Testis (tissue), 2 donors: ENCODE measurements at regions not wholly inside any gene's neighbourhood (a gene's known extent, or its start where the extent isn't known, plus 50 kb on each side); places are given as distances from the start of the nearest gene placed in this dataset.

Experiments used
- DNase-seq: peaks from one replicate; pipeline ENCODE4 v3.0.0-alpha.2; 2019
- H3K27ac ChIP-seq, 2 donors: fragments of 200-600 bp; sonication (generic); one replicate each; pipeline ENCODE4 v1.5.1; 2019
- H3K27me3 ChIP-seq: fragments of 200-600 bp; sonication (generic); one replicate; pipeline ENCODE4 v1.5.1; 2019
- H3K36me3 ChIP-seq: fragments of 200-600 bp; sonication (generic); one replicate; pipeline ENCODE4 v1.5.1; 2017; ENCODE audit warnings: low read depth; ENCODE audit errors: missing control alignments
- H3K4me1 ChIP-seq: fragments of 200-600 bp; sonication (generic); one replicate; pipeline ENCODE4 v1.5.1; 2019
- H3K4me3 ChIP-seq, 2 donors: fragments of 200-600 bp; sonication (generic); one replicate each; pipeline ENCODE4 v1.5.1; 2017 to 2019
- H3K9me3 ChIP-seq: fragments of 200-600 bp; sonication (generic); one replicate; pipeline ENCODE4 v1.5.1; 2017
- POLR2A ChIP-seq: fragments of 450-650 bp; IDR thresholded peaks from one replicate; pipeline ENCODE4 v1.6.1; 2017; ENCODE audit warnings: antibody characterized with exemption, mild to moderate bottlenecking, moderate library complexity
- WGBS, 2 donors: methylation state at CpG; one replicate each; pipeline ENCODE4 v1.1.5; 2018; 5-methylcytosine and 5-hydroxymethylcytosine counted together
- intact Hi-C: fragments of 100-400 bp; cut with DNase I; formaldehyde crosslinking; loops from one replicate; pipeline ENCODE4 v1.15.1; 2023; ENCODE audit warnings: low total_unique reads
- TF ChIP-seq, protein P1 (sequence below), 3 experiments: fragments of 450-650 bp in 2 of 3; fragments of 200-600 bp in 1 of 3; sonication (generic) in 1 of 3; IDR thresholded peaks; one replicate each; pipeline ENCODE4 v1.5.1; 2016 to 2019; ENCODE audit warnings: antibody characterized with exemption in 3 of 3, mild to moderate bottlenecking in 2 of 3, moderate library complexity in 1 of 3

DNA sequence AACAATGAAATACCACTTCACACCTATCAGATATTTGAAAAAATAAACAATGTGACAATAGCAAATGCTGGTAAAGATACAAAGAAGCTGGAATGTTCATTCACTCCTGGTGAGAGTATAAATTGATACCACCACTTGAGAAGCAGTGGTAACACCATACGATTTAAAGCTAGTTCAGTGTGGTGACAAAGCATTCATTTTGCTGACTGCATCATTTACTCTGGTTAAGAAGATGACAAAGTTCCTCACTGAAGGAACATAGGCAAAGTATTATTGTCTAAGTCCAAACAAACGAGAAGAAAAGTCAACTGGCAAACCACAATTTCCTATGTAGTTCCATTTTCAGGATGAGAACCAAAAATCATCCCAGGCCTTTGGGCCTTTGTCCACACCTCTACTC lies 102.5 kb downstream of the GEMIN8 start:
- Histone ChIP-seq H3K27ac (no peak overlapping the region), H3K36me3 (no peaks in the 10 kb centered on the region), H3K4me1 (no peaks in the 10 kb centered on the region), H3K9me3 (no peaks in the 10 kb centered on the region), H3K27me3 (no peaks in the 10 kb centered on the region), H3K4me3 (no peak overlapping the region)
- TF ChIP-seq, protein P1, sequence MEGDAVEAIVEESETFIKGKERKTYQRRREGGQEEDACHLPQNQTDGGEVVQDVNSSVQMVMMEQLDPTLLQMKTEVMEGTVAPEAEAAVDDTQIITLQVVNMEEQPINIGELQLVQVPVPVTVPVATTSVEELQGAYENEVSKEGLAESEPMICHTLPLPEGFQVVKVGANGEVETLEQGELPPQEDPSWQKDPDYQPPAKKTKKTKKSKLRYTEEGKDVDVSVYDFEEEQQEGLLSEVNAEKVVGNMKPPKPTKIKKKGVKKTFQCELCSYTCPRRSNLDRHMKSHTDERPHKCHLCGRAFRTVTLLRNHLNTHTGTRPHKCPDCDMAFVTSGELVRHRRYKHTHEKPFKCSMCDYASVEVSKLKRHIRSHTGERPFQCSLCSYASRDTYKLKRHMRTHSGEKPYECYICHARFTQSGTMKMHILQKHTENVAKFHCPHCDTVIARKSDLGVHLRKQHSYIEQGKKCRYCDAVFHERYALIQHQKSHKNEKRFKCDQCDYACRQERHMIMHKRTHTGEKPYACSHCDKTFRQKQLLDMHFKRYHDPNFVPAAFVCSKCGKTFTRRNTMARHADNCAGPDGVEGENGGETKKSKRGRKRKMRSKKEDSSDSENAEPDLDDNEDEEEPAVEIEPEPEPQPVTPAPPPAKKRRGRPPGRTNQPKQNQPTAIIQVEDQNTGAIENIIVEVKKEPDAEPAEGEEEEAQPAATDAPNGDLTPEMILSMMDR (IDR thresholded peaks at IDR 0.05): no peak
- TF ChIP-seq POLR2A: no peak
- no peak for DNase-seq
- WGBS, 2 donors: 77 to 81% methylated on average over 2 of the region's 2 CpGs
- intact Hi-C loops: no loop called here

DNA sequence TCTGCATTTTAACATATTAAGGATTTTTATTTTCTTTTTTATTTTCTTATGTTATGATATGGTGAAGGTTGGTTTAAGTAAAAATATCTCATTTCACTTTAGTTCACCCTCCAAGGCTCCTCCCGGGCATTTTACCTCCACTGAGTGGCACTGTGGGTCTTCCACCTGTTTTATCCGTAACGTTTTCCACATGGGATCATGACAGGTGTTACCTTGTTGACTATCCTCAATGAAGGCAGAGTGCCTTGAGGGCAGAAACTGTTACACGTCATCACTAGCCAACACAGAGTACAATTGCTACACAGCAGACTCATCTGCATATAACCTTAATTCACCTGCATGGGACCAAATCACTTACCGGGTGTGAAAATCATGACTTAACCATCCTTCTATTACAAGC lies 105.8 kb downstream of the GEMIN8 start:
- intact Hi-C loops: no loop called here
- Histone ChIP-seq H3K27me3 (no peaks in the 10 kb centered on the region), H3K9me3 (no peaks in the 10 kb centered on the region), H3K4me1 (no peaks in the 10 kb centered on the region), H3K36me3 (no peaks in the 10 kb centered on the region), H3K4me3 (no peak overlapping the region), H3K27ac (no peak overlapping the region)
- TF ChIP-seq, protein P1 (IDR thresholded peaks at IDR 0.05): no peak
- 82 to 86% methylated on average over 5 of the region's 5 CpGs for WGBS, 2 donors
- no peak for DNase-seq

DNA sequence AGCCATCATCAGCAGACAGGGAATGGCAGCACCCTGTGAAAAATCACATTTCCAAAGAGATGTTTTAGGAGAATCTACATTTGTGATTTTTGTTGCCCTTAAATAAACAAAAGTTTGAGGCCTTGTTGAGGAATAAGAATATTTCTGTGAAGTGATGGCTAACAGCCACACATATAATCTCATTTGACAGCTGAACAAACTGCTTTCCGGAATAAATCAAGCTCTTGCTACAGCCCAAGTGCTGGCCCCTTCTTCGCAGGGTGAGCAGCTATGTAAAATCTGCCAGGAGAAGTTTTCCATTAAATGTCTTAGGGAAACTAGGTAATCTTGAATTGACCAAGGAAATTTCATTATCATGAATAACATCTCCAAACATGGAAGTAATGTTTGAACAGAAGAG lies 106.4 kb upstream of the GPM6B start:
- Histone ChIP-seq H3K9me3 (no peaks in the 10 kb centered on the region), H3K27ac (no peak overlapping the region), H3K36me3 (no peaks in the 10 kb centered on the region), H3K27me3 (no peaks in the 10 kb centered on the region), H3K4me1 (no peaks in the 10 kb centered on the region), H3K4me3 (no peak overlapping the region)
- TF ChIP-seq, protein P1 (IDR thresholded peaks at IDR 0.05): no peak
- TF ChIP-seq POLR2A: no peak
- no peak for DNase-seq
- intact Hi-C loops: no loop called here
- WGBS, 2 donors: 83% methylated on average over 2 of the region's 2 CpGs

DNA sequence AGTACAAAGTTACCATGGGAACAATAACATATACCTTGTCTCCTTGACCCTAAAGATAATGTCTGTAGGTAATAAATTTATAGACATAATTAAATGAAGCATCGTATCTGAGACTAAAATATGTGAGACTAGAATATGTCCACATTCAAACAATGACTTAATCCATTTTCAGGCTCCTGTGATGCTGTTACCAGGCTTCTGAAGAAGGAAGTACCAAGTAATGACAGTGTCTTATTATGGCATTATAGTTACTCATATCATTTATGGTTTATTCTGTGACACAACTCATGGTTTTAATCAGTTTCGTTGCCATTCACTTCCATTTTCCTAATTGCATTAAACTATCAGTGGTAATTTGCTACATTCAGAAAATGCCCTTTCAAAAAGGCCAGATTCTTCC lies 100.6 kb upstream of the GPM6B start:
- intact Hi-C loops: no loop called here
- no peaks in the 10 kb centered on the region for H3K27me3 ChIP-seq
- no peak for DNase-seq
- H3K9me3 ChIP-seq: no peaks in the 10 kb centered on the region
- TF ChIP-seq, protein P1 (IDR thresholded peaks at IDR 0.05): no peak
- TF ChIP-seq POLR2A: no peak
- H3K36me3 ChIP-seq: no peaks in the 10 kb centered on the region
- H3K4me1 ChIP-seq: no peaks in the 10 kb centered on the region
- no peak overlapping the region for H3K27ac ChIP-seq
- WGBS, 2 donors: 74 to 77% methylated on average over 2 of the region's 2 CpGs
- H3K4me3 ChIP-seq: no peak overlapping the region

DNA sequence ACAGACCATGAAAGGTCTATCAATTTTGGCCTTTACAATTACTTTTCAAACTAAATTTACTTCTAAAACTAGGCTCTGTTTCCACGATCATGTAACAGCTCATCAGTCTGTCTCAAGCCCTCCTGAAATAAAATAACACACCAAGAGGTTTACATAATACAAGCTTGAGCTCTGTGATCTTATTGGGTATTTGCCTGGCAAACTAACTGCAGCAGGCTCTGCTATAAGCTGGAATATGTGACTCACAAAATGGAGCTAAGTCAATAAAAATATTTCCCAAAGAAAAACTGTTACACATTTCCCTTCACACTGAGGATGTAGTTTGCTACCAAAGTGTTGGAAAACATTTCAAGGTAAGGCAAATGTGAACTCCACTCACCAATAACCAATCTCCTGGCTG lies 94.7 kb upstream of the GPM6B start:
- DNase-seq: no peak
- TF ChIP-seq, protein P1 (IDR thresholded peaks at IDR 0.05): no peak
- no peak for TF ChIP-seq POLR2A

More for the DNA sequence above, 94.7 kb upstream of the GPM6B start:
- WGBS, 2 donors: 56 to 67% methylated on average over 1 of the region's 1 CpG
- Histone ChIP-seq H3K4me3 (no peak overlapping the region), H3K4me1 (no peaks in the 10 kb centered on the region), H3K9me3 (no peaks in the 10 kb centered on the region), H3K36me3 (no peaks in the 10 kb centered on the region), H3K27me3 (no peaks in the 10 kb centered on the region), H3K27ac (no peak overlapping the region)
- intact Hi-C loops: no loop called here
